ENCODE measurements at regions not wholly inside any gene's neighbourhood (a gene's known extent, or its start where the extent isn't known, plus 50 kb on each side); places are given as distances from the start of the nearest gene placed in this dataset.
"Not testable (repeated sequence)": the region's sequence is repeated elsewhere in the genome, so short reads cannot be mapped to it uniquely, and the experiment has no call there.

DNA sequence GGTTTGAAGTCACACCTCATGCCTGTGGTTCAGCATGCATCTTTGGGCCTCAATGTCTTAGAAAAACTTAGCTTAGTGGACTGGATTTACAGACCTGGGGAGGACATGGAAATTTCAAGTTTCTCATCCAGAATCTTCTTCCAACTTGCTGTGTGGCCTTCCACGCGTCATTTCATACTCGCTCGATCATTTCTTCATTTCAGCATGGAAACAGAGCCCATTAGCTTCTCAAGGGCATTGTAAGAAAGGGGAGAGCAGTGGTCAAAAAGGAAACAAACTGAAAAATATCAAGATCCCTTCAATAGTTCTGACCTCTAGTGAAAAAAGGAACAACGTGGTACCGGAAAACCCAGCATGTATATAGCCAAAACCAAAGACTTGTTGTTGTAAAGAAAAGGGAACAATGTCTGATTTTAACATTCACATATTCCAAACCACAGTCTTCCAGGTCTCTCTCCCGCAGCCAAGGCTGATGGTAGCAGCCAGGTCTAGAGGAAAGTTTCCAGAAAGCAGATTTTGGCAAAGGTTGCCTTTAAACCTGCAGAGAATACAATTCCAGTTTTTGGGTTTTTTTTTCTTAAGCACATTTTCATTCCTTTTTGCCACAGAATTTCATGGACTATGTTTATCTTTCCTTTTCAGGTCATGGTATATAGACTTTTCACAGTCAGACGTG, 97.0 kb upstream of the CDC42BPA start:
- Histone ChIP-seq H3K9me1 (ENCODE audit: control insufficient read depth, extremely low read depth, insufficient read depth, low read length) (no peaks in the 10 kb centered on the region), H3K27ac (ENCODE audit: control insufficient read depth, insufficient read depth, low read length) (no peak overlapping the region), H4K20me1 (ENCODE audit: control insufficient read depth, extremely low read depth, insufficient read depth, low read length) (no peaks in the 10 kb centered on the region), H3K4me2 (ENCODE audit: control insufficient read depth, extremely low read depth, insufficient read depth, low read depth, low read length) (no peak overlapping the region), H3K36me3 (ENCODE audit: control insufficient read depth in 2 of 2, extremely low read depth in 1 of 2, insufficient read depth in 2 of 2, low read length in 2 of 2) (no peaks in the 10 kb centered on the region), H3K27me3 (ENCODE audit: control insufficient read depth, extremely low read depth, insufficient read depth, low read length) (peaks cover 5% of the 10 kb centered on the region), H2AFZ (ENCODE audit: control insufficient read depth, low read length) (no peak overlapping the region), H3K4me3 (ENCODE audit: control insufficient read depth in 2 of 3, extremely low read depth in 1 of 3, insufficient read depth in 2 of 3, low read depth in 1 of 3, low read length in 3 of 3) (no peak overlapping the region), H3K9ac (ENCODE audit: control insufficient read depth, extremely low read depth, insufficient read depth, low read length) (no peak overlapping the region), H3K79me2 (ENCODE audit: control insufficient read depth, insufficient read depth, low read length) (no peaks in the 10 kb centered on the region), H3K4me1 (ENCODE audit: control insufficient read depth, extremely low read depth, insufficient read depth, low read length) (no peaks in the 10 kb centered on the region), H3K9me3 (ENCODE audit: control insufficient read depth, low read depth, low read length) (no peaks in the 10 kb centered on the region)
- DNase-seq (ENCODE audit: low read depth, low spot score) (no peak), FAIRE-seq (no peak)
- dilution Hi-C loops (cut with MboI; ENCODE audit: extremely low pct_ligation_motif_present, low sequenced_read_pairs): no loop called here
- TF ChIP-seq EZH2 (IDR thresholded peaks at IDR 0.05; ENCODE audit: low read length): no peak
- TF ChIP-seq, protein P1, sequence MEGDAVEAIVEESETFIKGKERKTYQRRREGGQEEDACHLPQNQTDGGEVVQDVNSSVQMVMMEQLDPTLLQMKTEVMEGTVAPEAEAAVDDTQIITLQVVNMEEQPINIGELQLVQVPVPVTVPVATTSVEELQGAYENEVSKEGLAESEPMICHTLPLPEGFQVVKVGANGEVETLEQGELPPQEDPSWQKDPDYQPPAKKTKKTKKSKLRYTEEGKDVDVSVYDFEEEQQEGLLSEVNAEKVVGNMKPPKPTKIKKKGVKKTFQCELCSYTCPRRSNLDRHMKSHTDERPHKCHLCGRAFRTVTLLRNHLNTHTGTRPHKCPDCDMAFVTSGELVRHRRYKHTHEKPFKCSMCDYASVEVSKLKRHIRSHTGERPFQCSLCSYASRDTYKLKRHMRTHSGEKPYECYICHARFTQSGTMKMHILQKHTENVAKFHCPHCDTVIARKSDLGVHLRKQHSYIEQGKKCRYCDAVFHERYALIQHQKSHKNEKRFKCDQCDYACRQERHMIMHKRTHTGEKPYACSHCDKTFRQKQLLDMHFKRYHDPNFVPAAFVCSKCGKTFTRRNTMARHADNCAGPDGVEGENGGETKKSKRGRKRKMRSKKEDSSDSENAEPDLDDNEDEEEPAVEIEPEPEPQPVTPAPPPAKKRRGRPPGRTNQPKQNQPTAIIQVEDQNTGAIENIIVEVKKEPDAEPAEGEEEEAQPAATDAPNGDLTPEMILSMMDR (optimal IDR thresholded peaks at IDR 0.05 in 1 of 3, IDR thresholded peaks at IDR 0.05 in 1 of 3, conservative IDR thresholded peaks at IDR 0.05 in 1 of 3; ENCODE audit: extremely low read depth in 1 of 3, insufficient read depth in 2 of 3, low read length in 3 of 3): no peak

DNA sequence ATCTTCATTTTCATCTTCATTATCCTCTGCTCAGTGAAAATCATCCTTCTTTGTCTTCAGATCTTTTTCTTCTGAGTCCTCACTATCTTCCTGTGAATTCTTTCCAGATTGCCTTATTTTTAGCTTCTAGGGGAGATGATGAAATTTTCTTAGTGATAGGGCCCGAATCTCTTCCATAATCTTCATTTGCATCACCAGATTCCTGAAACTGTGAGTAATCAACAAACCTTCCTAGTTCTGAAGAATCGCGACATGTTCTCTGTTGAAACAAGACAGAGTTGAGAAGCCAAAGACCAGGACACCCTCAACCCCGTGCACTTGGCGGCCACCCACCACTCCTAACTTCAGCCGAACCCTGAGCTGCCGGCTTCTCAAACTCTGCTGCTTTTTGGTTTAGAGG, 92.8 kb upstream of the CDC42BPA start:
- Histone ChIP-seq H3K4me3 (ENCODE audit: control insufficient read depth in 2 of 3, extremely low read depth in 1 of 3, insufficient read depth in 2 of 3, low read depth in 1 of 3, low read length in 3 of 3) (no peak overlapping the region), H3K79me2 (ENCODE audit: control insufficient read depth, insufficient read depth, low read length) (no peaks in the 10 kb centered on the region), H3K27me3 (ENCODE audit: control insufficient read depth, extremely low read depth, insufficient read depth, low read length) (peaks cover 5% of the 10 kb centered on the region), H3K9me1 (ENCODE audit: control insufficient read depth, extremely low read depth, insufficient read depth, low read length) (no peaks in the 10 kb centered on the region), H3K4me2 (ENCODE audit: control insufficient read depth, extremely low read depth, insufficient read depth, low read depth, low read length) (no peak overlapping the region), H3K9ac (ENCODE audit: control insufficient read depth, extremely low read depth, insufficient read depth, low read length) (no peak overlapping the region), H2AFZ (ENCODE audit: control insufficient read depth, low read length) (no peak overlapping the region), H3K9me3 (ENCODE audit: control insufficient read depth, low read depth, low read length) (no peaks in the 10 kb centered on the region), H3K27ac (ENCODE audit: control insufficient read depth, insufficient read depth, low read length) (no peak overlapping the region), H3K4me1 (ENCODE audit: control insufficient read depth, extremely low read depth, insufficient read depth, low read length) (no peaks in the 10 kb centered on the region), H4K20me1 (ENCODE audit: control insufficient read depth, extremely low read depth, insufficient read depth, low read length) (no peaks in the 10 kb centered on the region), H3K36me3 (ENCODE audit: control insufficient read depth in 2 of 2, extremely low read depth in 1 of 2, insufficient read depth in 2 of 2, low read length in 2 of 2) (no peaks in the 10 kb centered on the region)
- no peak for FAIRE-seq
- no peak for TF ChIP-seq EZH2 (IDR thresholded peaks at IDR 0.05; ENCODE audit: low read length)
- no peak for DNase-seq (ENCODE audit: low read depth, low spot score)
- dilution Hi-C loops (cut with MboI; ENCODE audit: extremely low pct_ligation_motif_present, low sequenced_read_pairs): no loop called here

DNA sequence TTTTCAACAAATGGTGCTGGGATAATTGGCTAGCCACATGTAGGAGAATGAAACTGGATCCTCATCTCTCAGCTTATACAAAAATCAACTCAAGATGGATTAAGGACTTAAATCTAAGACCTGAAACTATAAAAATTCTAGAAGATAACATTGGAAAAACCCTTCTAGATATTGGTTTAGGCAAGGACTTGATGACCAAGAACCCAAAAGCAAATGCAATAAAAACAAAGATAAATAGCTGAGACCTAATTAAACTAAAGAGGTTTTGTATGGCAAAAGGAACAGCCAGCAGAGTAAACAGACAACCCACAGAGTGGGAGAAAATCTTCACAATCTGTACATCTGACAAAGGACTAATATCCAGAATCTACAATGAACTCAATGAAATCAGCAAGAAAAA, 88.0 kb upstream of the CDC42BPA start:
- H3K9me3 ChIP-seq (ENCODE audit: control insufficient read depth, low read depth, low read length); H3K36me3 ChIP-seq (ENCODE audit: control insufficient read depth in 2 of 2, extremely low read depth in 1 of 2, insufficient read depth in 2 of 2, low read length in 2 of 2); H3K4me3 ChIP-seq (ENCODE audit: control insufficient read depth in 2 of 3, extremely low read depth in 1 of 3, insufficient read depth in 2 of 3, low read depth in 1 of 3, low read length in 3 of 3); H3K27me3 ChIP-seq (ENCODE audit: control insufficient read depth, extremely low read depth, insufficient read depth, low read length); H2AFZ ChIP-seq (ENCODE audit: control insufficient read depth, low read length); H3K4me2 ChIP-seq (ENCODE audit: control insufficient read depth, extremely low read depth, insufficient read depth, low read depth, low read length); H3K27ac ChIP-seq (ENCODE audit: control insufficient read depth, insufficient read depth, low read length); DNase-seq (ENCODE audit: low read depth, low spot score); H3K9me1 ChIP-seq (ENCODE audit: control insufficient read depth, extremely low read depth, insufficient read depth, low read length); H4K20me1 ChIP-seq (ENCODE audit: control insufficient read depth, extremely low read depth, insufficient read depth, low read length); H3K9ac ChIP-seq (ENCODE audit: control insufficient read depth, extremely low read depth, insufficient read depth, low read length); dilution Hi-C loops (cut with MboI; ENCODE audit: extremely low pct_ligation_motif_present, low sequenced_read_pairs); H3K4me1 ChIP-seq (ENCODE audit: control insufficient read depth, extremely low read depth, insufficient read depth, low read length); FAIRE-seq; H3K79me2 ChIP-seq (ENCODE audit: control insufficient read depth, insufficient read depth, low read length): not testable (repeated sequence)

Measured in keratinocyte (primary cell).